ENCODE measurements at regions not wholly inside any gene's neighbourhood (a gene's known extent, or its start where the extent isn't known, plus 50 kb on each side); places are given as distances from the start of the nearest gene placed in this dataset.

- H3K27me3 Mint-ChIP-seq (ENCODE audit: low read depth in 3 of 3), result peaks cover 0 to 2% (median 0%) of the 10 kb centered on the region in 3 donors
Observed at GRCh38 chr2:155240176-155240575, 541.7 kb downstream of the KCNJ3 start.

DNA sequence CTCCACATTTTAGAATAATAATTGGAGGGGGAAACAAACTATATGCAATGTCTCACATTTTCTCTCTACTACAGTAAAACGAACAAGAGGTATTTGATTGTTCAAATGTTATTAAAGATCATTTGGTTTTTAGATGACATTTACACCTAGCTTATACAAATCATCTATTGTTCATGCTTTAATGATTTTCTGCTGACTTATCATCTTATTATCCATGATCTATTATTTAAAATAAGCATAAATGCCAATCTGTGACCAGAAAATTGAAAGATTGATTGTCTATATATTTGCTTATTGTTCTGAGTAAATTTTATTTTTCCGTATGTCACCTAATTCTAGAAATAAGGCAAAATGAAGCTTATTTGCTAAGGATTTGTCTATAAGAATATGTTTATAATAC, 537.2 kb downstream of the KCNJ3 start:
- no peaks in the 10 kb centered on the region for H3K36me3 Mint-ChIP-seq
- no peak for DNase-seq
- H3K4me3 Mint-ChIP-seq, result no peak overlapping the region
- H3K9me3 Mint-ChIP-seq, result peaks cover 0 to 39% (median 8%) of the 10 kb centered on the region in 6 donors
- H3K27ac Mint-ChIP-seq, result no peak overlapping the region
- H3K27me3 Mint-ChIP-seq (ENCODE audit: low read depth in 3 of 3), result no peaks in the 10 kb centered on the region
- H3K4me1 Mint-ChIP-seq, result no peaks in the 10 kb centered on the region

More at GRCh38 chr2:155240176-155240575, 541.7 kb downstream of the KCNJ3 start:
- no peak for DNase-seq
- no peaks in the 10 kb centered on the region for H3K36me3 Mint-ChIP-seq
- H3K9me3 Mint-ChIP-seq, result peaks cover 0 to 25% (median 4%) of the 10 kb centered on the region in 6 donors
- no peak overlapping the region for H3K4me3 Mint-ChIP-seq
- no peaks in the 10 kb centered on the region for H3K4me1 Mint-ChIP-seq
- H3K27ac Mint-ChIP-seq, result no peak overlapping the region

- Mint-ChIP-seq H3K27ac (no peak overlapping the region), H3K36me3 (no peaks in the 10 kb centered on the region), H3K4me1 (no peaks in the 10 kb centered on the region), H3K27me3 (ENCODE audit: low read depth in 3 of 3) (no peaks in the 10 kb centered on the region), H3K4me3 (no peak overlapping the region), H3K9me3 (peaks cover 0 to 9% (median 4%) of the 10 kb centered on the region in 6 donors)
- no peak for DNase-seq
Observed at GRCh38 chr2:155223781-155224406, 525.4 kb downstream of the KCNJ3 start.

- no peak overlapping the region for H3K4me3 Mint-ChIP-seq
- H3K9me3 Mint-ChIP-seq, result peaks cover 0 to 17% (median 2%) of the 10 kb centered on the region in 6 donors
- no peaks in the 10 kb centered on the region for H3K4me1 Mint-ChIP-seq
- H3K27me3 Mint-ChIP-seq (ENCODE audit: low read depth in 3 of 3), result peaks cover 0 to 1% (median 0%) of the 10 kb centered on the region in 3 donors
- H3K27ac Mint-ChIP-seq, result no peak overlapping the region
- no peaks in the 10 kb centered on the region for H3K36me3 Mint-ChIP-seq
- DNase-seq, result no peak
Observed at GRCh38 chr2:155218945-155219344, 520.5 kb downstream of the KCNJ3 start.

DNA sequence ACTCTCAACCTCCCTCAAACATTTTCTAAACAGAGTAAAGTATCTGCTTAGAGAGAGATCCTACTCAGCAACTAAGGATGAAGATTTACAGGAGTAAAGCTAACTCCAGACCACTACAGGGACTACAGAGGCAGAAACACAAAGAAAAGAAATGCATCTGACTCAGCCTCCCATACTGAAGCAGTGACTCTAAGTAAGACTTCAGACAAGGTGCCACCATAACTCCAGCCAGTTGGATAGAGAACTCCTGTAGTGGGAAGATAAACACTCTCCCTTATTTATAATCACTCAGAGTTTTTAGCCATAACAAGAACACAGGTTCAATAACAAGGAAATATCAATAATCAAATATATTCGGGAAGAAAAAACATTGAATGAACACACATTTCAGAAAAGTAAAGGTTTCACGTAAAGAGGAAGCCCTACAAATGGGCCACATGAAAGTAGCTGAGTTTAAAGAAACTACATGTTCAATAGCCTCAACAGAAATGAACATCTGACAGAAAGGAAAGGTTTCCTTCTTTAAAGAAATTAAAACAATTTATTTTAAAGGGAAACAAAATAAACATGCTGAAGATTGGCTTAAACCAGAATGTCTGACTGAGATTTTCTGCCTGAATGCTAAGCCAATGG, 519.9 kb downstream of the KCNJ3 start:
- Mint-ChIP-seq H3K9me3 (peaks cover 0 to 18% (median 2%) of the 10 kb centered on the region in 6 donors), H3K36me3 (no peaks in the 10 kb centered on the region), H3K4me1 (no peaks in the 10 kb centered on the region), H3K4me3 (no peak overlapping the region), H3K27me3 (ENCODE audit: low read depth in 3 of 3) (peaks cover 0 to 1% (median 0%) of the 10 kb centered on the region in 3 donors), H3K27ac (no peak overlapping the region)
- DNase-seq, result no peak

DNA sequence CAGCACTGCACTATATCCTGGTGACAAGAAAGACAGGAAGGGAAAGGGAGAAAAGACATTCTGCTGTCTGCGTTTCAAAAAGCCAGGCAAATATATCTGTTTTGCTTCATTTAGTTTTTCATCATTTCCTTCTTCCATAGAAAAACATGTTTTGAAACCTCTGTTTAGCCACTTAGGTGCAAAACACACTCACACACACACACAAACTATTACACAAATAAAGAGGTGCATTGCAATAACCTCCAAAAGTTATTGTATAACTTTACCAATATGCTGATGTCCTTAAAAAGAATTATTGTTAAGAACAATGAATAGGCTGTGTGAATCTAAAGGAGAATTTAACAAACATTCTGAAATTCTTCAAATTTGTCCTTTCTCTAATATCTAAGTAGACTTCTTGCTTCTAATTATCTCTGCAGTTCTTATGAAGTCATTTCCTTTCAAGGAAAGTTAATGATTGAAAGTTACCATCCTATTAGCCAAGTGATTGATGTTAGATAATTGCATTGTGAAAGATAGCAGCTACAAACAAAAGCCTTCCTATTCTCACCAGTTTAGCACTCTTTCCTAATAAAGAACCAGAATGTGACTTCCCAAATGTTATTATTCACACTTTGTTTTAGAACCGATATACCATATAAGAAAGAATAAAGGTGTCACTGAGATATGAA, 516.7 kb downstream of the KCNJ3 start:
- no peak for DNase-seq
- no peak overlapping the region for H3K4me3 Mint-ChIP-seq
- no peaks in the 10 kb centered on the region for H3K4me1 Mint-ChIP-seq
- peaks cover 0 to 31% (median 6%) of the 10 kb centered on the region in 6 donors for H3K9me3 Mint-ChIP-seq
- H3K27me3 Mint-ChIP-seq (ENCODE audit: low read depth in 3 of 3), result peaks cover 0 to 1% (median 0%) of the 10 kb centered on the region in 3 donors
- no peak overlapping the region for H3K27ac Mint-ChIP-seq
- H3K36me3 Mint-ChIP-seq, result no peaks in the 10 kb centered on the region

GRCh38 chr2:155209696-155210450, 511.4 kb downstream of the KCNJ3 start:
- Mint-ChIP-seq H3K27ac (no peak overlapping the region), H3K4me3 (no peak overlapping the region), H3K9me3 (peaks cover 0 to 32% (median 9%) of the 10 kb centered on the region in 6 donors), H3K4me1 (no peaks in the 10 kb centered on the region), H3K27me3 (ENCODE audit: low read depth in 3 of 3) (peaks cover 0 to 2% (median 0%) of the 10 kb centered on the region in 3 donors), H3K36me3 (peaks cover 0 to 3% (median 0%) of the 10 kb centered on the region in 3 donors)
- DNase-seq, result no peak

- Mint-ChIP-seq H3K4me3 (no peak overlapping the region), H3K36me3 (peaks cover 0 to 3% (median 0%) of the 10 kb centered on the region in 3 donors), H3K27me3 (ENCODE audit: low read depth in 3 of 3) (peaks cover 0 to 2% (median 0%) of the 10 kb centered on the region in 3 donors), H3K4me1 (no peaks in the 10 kb centered on the region), H3K9me3 (peaks cover 0 to 19% (median 6%) of the 10 kb centered on the region in 6 donors), H3K27ac (no peak overlapping the region)
- DNase-seq, result no peak
Observed at GRCh38 chr2:155203178-155203577, 504.7 kb downstream of the KCNJ3 start.

GRCh38 chr2:155200753-155201152, 502.3 kb downstream of the KCNJ3 start:
- H3K4me3 Mint-ChIP-seq, result no peak overlapping the region
- peaks cover 0 to 14% (median 5%) of the 10 kb centered on the region in 6 donors for H3K9me3 Mint-ChIP-seq
- no peak overlapping the region for H3K27ac Mint-ChIP-seq
- no peaks in the 10 kb centered on the region for H3K4me1 Mint-ChIP-seq
- H3K27me3 Mint-ChIP-seq (ENCODE audit: low read depth in 3 of 3), result peaks cover 0 to 2% (median 0%) of the 10 kb centered on the region in 3 donors
- no peak for DNase-seq
- H3K36me3 Mint-ChIP-seq, result no peaks in the 10 kb centered on the region

DNA sequence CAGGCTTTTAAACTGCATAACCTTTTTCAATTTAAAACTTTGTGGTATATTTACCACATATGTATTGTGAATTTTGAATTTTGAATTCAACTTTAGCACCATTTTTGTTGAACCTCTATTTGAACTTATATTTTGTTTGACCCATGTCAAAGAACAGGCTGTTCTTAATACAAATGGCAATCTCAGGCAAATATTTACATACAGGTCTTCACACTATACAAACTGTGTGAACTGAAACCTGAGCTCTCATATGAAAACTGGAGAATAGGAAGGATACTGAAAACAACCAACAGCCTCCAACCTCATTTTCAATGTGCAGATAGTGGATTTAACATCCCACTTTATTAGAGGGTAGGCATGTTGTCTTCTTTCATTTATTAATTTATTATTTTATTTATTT, 491.8 kb downstream of the KCNJ3 start:
- Mint-ChIP-seq H3K4me3 (no peak overlapping the region), H3K36me3 (peaks cover 0 to 6% (median 0%) of the 10 kb centered on the region in 3 donors), H3K27ac (no peak overlapping the region), H3K9me3 (peaks cover 7 to 51% (median 17%) of the 10 kb centered on the region in 6 donors), H3K4me1 (no peaks in the 10 kb centered on the region), H3K27me3 (ENCODE audit: low read depth in 3 of 3) (no peaks in the 10 kb centered on the region)
- DNase-seq, result no peak

DNA sequence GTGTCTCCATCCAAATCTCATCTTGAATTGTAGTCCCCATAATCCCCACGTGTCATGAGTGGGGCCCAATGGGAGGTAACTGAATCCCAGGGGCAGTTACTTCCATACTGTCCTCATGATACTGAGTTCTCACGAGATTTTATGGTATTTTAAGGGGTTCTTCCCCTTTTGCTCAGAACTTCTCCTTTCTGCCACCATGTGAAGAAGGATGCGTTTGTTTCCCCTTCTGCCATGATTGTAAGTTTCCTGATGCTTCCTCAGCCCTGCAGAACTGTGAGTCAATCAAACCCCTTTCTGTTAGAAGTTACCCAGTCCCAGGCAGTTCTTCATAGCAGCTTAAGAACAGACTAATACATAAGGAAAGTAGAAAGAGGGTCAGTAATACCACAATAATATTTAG, 480.4 kb downstream of the KCNJ3 start:
- H3K27me3 Mint-ChIP-seq (ENCODE audit: low read depth in 3 of 3), result peaks cover 0 to 4% (median 0%) of the 10 kb centered on the region in 3 donors
- no peak for DNase-seq
- H3K27ac Mint-ChIP-seq, result no peak overlapping the region
- no peak overlapping the region for H3K4me3 Mint-ChIP-seq
- H3K9me3 Mint-ChIP-seq, result peaks cover 3 to 21% (median 8%) of the 10 kb centered on the region in 6 donors
- H3K4me1 Mint-ChIP-seq, result no peaks in the 10 kb centered on the region
- no peaks in the 10 kb centered on the region for H3K36me3 Mint-ChIP-seq

GRCh38 chr2:155176345-155176744, 477.9 kb downstream of the KCNJ3 start:
- no peaks in the 10 kb centered on the region for H3K36me3 Mint-ChIP-seq
- DNase-seq, result no peak
- no peak overlapping the region for H3K27ac Mint-ChIP-seq
- peaks cover 0 to 2% (median 0%) of the 10 kb centered on the region in 3 donors for H3K27me3 Mint-ChIP-seq (ENCODE audit: low read depth in 3 of 3)
- H3K4me3 Mint-ChIP-seq, result no peak overlapping the region
- no peaks in the 10 kb centered on the region for H3K4me1 Mint-ChIP-seq
- peaks cover 1 to 14% (median 8%) of the 10 kb centered on the region in 6 donors for H3K9me3 Mint-ChIP-seq

DNA sequence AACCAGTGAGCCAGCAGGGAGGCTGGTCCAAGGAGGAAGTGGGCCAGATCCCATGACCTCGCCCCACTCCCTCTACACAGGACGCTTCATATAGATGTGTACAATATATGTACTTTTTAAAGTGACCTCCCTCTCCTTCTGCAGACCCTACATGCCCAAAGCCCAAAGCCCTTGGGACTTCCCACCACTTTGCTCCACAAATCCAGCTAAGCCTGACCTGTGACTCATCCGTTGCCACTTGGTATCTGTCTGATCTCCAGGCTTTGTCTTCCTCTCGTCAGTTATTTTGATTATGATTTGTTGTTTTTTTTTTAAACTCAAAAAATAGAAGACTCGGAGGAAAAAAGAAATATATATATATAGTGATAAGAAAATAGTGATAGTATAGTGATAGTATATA, 470.8 kb downstream of the KCNJ3 start:
- H3K4me3 Mint-ChIP-seq, result no peak overlapping the region
- H3K4me1 Mint-ChIP-seq, result no peaks in the 10 kb centered on the region
- peaks cover 6 to 19% (median 7%) of the 10 kb centered on the region in 6 donors for H3K9me3 Mint-ChIP-seq
- H3K27ac Mint-ChIP-seq, result no peak overlapping the region
- H3K36me3 Mint-ChIP-seq, result no peaks in the 10 kb centered on the region
- no peak for DNase-seq
- H3K27me3 Mint-ChIP-seq (ENCODE audit: low read depth in 3 of 3), result peaks cover 0 to 1% (median 0%) of the 10 kb centered on the region in 3 donors

Measured in immature natural killer cell (primary cell).